ENCODE measurements at regions not wholly inside any gene's neighbourhood (a gene's known extent, or its start where the extent isn't known, plus 50 kb on each side); places are given as distances from the start of the nearest gene placed in this dataset.

GRCh38 chr1:221522529-221522940 is 219.4 kb downstream of the DUSP10 start:
- Histone ChIP-seq H3K79me2 (ENCODE audit: control insufficient read depth, insufficient read depth, low read length) (no peaks in the 10 kb centered on the region), H3K36me3 (ENCODE audit: control insufficient read depth in 2 of 2, extremely low read depth in 1 of 2, insufficient read depth in 2 of 2, low read length in 2 of 2) (no peaks in the 10 kb centered on the region), H3K4me1 (ENCODE audit: control insufficient read depth, extremely low read depth, insufficient read depth, low read length) (no peaks in the 10 kb centered on the region), H2AFZ (ENCODE audit: low read depth, low read length) (no peak overlapping the region), H3K9ac (replicated peaks; ENCODE audit: extremely low read depth, insufficient read depth, low read length) (no peak overlapping the region), H3K27me3 (ENCODE audit: control insufficient read depth in 2 of 2, insufficient read depth in 2 of 2, low read length in 2 of 2) (no peaks in the 10 kb centered on the region), H3K9me1 (replicated peaks; ENCODE audit: control insufficient read depth, extremely low read depth, insufficient read depth, low read length) (no peaks in the 10 kb centered on the region), H3K9me3 (replicated peaks; ENCODE audit: control insufficient read depth, insufficient read depth, low read length) (no peaks in the 10 kb centered on the region), H3K4me3 (replicated peaks in 1 of 3; ENCODE audit: insufficient read depth in 1 of 3, low read depth in 1 of 3, low read length in 3 of 3) (no peak overlapping the region), H3K27ac (ENCODE audit: insufficient read depth, low read depth, low read length) (no peak overlapping the region), H3K4me2 (ENCODE audit: insufficient read depth, low read length) (no peak overlapping the region), H4K20me1 (replicated peaks; ENCODE audit: control insufficient read depth, extremely low read depth, insufficient read depth, low read length) (no peaks in the 10 kb centered on the region)
- TF ChIP-seq GATA2 (IDR thresholded peaks at IDR 0.05; ENCODE audit: insufficient read depth, insufficient read length, low read depth, low read length) (no peak), JUN (IDR thresholded peaks at IDR 0.05; ENCODE audit: borderline replicate concordance, insufficient read depth, insufficient read length, low read depth) (no peak), POLR2AphosphoS5 (IDR thresholded peaks at IDR 0.05; ENCODE audit: insufficient read depth, low read depth, low read length) (no peak), FOS (IDR thresholded peaks at IDR 0.05; ENCODE audit: borderline replicate concordance, insufficient read depth, low read length) (no peak), EZH2 (IDR thresholded peaks at IDR 0.05; ENCODE audit: borderline replicate concordance, low read depth, low read length, severe bottlenecking) (no peak), POLR2A (IDR thresholded peaks at IDR 0.05; ENCODE audit: low read depth, low read length) (no peak), MYC (IDR thresholded peaks at IDR 0.05; ENCODE audit: low read depth, low read length) (no peak)
- TF ChIP-seq, protein P1, sequence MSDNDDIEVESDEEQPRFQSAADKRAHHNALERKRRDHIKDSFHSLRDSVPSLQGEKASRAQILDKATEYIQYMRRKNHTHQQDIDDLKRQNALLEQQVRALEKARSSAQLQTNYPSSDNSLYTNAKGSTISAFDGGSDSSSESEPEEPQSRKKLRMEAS (IDR thresholded peaks at IDR 0.05; ENCODE audit: insufficient read depth, insufficient read length): no peak
- TF ChIP-seq, protein P2, sequence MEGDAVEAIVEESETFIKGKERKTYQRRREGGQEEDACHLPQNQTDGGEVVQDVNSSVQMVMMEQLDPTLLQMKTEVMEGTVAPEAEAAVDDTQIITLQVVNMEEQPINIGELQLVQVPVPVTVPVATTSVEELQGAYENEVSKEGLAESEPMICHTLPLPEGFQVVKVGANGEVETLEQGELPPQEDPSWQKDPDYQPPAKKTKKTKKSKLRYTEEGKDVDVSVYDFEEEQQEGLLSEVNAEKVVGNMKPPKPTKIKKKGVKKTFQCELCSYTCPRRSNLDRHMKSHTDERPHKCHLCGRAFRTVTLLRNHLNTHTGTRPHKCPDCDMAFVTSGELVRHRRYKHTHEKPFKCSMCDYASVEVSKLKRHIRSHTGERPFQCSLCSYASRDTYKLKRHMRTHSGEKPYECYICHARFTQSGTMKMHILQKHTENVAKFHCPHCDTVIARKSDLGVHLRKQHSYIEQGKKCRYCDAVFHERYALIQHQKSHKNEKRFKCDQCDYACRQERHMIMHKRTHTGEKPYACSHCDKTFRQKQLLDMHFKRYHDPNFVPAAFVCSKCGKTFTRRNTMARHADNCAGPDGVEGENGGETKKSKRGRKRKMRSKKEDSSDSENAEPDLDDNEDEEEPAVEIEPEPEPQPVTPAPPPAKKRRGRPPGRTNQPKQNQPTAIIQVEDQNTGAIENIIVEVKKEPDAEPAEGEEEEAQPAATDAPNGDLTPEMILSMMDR (IDR thresholded peaks at IDR 0.05; ENCODE audit: extremely low read depth in 1 of 2, insufficient read depth in 1 of 2, low read depth in 1 of 2, low read length in 2 of 2): no peak
- BruUV-seq (replicated peaks): no TSS peak
- intact Hi-C loops (cut with micrococcal nuclease) (no loop called here), dilution Hi-C loops (cut with MboI; ENCODE audit: extremely low pct_ligation_motif_present, low sequenced_read_pairs) (no loop called here)
- FAIRE-seq: no peak
- ChIA-PET CTCF (no interaction called here), POLR2A (no interaction called here)
- DNase-seq (ENCODE audit: low read depth, low spot score): no peak
